Lower lobe of right lung (tissue), 2 donors: ENCODE measurements at regions not wholly inside any gene's neighbourhood (a gene's known extent, or its start where the extent isn't known, plus 50 kb on each side); places are given as distances from the start of the nearest gene placed in this dataset.

Experiments
- ATAC-seq, 2 donors: fragments of 200-7000 bp; cut with Tn5 transposase; one replicate each; pipeline ENCODE4 v1.9.1; 2020 to 2022; ENCODE audit warnings: mild to moderate bottlenecking in 2 of 2, moderate library complexity in 2 of 2
- DNase-seq: peaks from one replicate; pipeline ENCODE4 v3.0.0-alpha.2; 2020
- H3K27ac ChIP-seq: fragments of 200-600 bp; one replicate; pipeline ENCODE4 v1.8.0; 2022
- H3K27me3 ChIP-seq: fragments of 200-600 bp; one replicate; pipeline ENCODE4 v1.8.0; 2022; ENCODE audit warnings: low read depth
- H3K36me3 ChIP-seq: fragments of 200-600 bp; one replicate; pipeline ENCODE4 v1.8.0; 2022; ENCODE audit warnings: mild to moderate bottlenecking
- H3K4me1 ChIP-seq: fragments of 200-600 bp; one replicate; pipeline ENCODE4 v1.8.0; 2022
- H3K4me3 ChIP-seq: fragments of 200-600 bp; one replicate; pipeline ENCODE4 v1.8.0; 2022; ENCODE audit warnings: mild to moderate bottlenecking
- H3K9me3 ChIP-seq: fragments of 200-600 bp; one replicate; pipeline ENCODE4 v1.8.0; 2022
- CTCF ChIP-seq: fragments of 200-600 bp; IDR thresholded peaks from one replicate; pipeline ENCODE4 v1.8.0; 2022; ENCODE audit warnings: antibody characterized with exemption, mild to moderate bottlenecking
- intact Hi-C: fragments of 100-400 bp; cut with DNase I; formaldehyde crosslinking; loops from one replicate; pipeline ENCODE4 v1.11.0; 2022
- donor health status: DM: no; HTN: yes; CAD: no; lungs with severe emphysema.

DNA sequence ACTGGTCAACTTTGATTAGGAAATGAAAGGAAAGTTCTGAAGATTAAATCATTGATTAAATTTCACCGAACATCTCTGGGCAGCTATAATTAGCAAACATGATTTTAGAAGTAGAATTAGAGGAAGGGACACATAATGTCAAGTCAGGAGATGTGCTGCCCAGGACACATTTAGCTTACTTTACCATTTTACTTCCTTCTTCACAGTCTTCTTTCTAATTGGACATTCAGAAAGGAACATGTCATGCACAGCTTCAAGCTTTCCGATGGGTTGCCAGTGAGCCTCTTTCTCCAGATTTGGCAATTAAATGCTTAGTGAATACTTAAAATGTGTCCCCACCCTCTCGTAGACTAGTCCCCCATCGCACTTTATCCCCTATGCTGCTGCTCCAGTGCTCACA, 234.7 kb downstream of the FAM76B start:
- no peak for DNase-seq
- intact Hi-C loops, result no loop called here
- no peak for ATAC-seq
- Histone ChIP-seq H3K27me3 (no peaks in the 10 kb centered on the region), H3K9me3 (no peaks in the 10 kb centered on the region), H3K4me1 (no peaks in the 10 kb centered on the region), H3K27ac (no peak overlapping the region), H3K36me3 (no peaks in the 10 kb centered on the region), H3K4me3 (no peak overlapping the region)
- TF ChIP-seq CTCF, result no peak

GRCh38 chr11:95549301-95549700, 240.3 kb downstream of the FAM76B start:
- no peaks in the 10 kb centered on the region for H3K36me3 ChIP-seq
- H3K4me1 ChIP-seq, result no peaks in the 10 kb centered on the region
- no peaks in the 10 kb centered on the region for H3K27me3 ChIP-seq
- no peak for DNase-seq
- H3K9me3 ChIP-seq, result no peaks in the 10 kb centered on the region
- no peak overlapping the region for H3K27ac ChIP-seq
- TF ChIP-seq CTCF, result no peak
- no peak overlapping the region for H3K4me3 ChIP-seq
- intact Hi-C loops, result no loop called here
- ATAC-seq, result no peak

DNA sequence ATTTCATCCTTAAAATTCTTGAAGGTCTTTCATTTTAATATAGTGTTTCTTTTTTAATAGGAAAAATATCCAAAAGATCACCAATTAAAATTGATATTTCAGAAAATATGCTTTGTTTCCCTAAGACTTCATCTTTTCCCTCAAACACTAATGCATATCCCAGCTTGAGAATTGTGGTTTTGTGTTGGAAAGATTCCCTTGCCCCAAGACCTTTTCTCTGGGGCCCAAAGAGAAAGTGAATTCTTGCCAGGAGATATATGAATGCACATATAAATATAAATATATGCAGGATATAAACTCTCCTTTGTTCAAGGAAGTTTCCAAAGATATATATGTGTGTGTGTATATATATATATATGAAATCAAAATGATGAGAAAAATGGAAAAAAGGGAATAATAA, 241.2 kb downstream of the FAM76B start:
- no peak overlapping the region for H3K27ac ChIP-seq
- H3K27me3 ChIP-seq, result no peaks in the 10 kb centered on the region
- H3K4me3 ChIP-seq, result no peak overlapping the region
- DNase-seq (no peak), ATAC-seq (no peak)
- intact Hi-C loops, result no loop called here
- no peak for TF ChIP-seq CTCF
- no peaks in the 10 kb centered on the region for H3K36me3 ChIP-seq
- H3K9me3 ChIP-seq, result no peaks in the 10 kb centered on the region
- no peaks in the 10 kb centered on the region for H3K4me1 ChIP-seq

DNA sequence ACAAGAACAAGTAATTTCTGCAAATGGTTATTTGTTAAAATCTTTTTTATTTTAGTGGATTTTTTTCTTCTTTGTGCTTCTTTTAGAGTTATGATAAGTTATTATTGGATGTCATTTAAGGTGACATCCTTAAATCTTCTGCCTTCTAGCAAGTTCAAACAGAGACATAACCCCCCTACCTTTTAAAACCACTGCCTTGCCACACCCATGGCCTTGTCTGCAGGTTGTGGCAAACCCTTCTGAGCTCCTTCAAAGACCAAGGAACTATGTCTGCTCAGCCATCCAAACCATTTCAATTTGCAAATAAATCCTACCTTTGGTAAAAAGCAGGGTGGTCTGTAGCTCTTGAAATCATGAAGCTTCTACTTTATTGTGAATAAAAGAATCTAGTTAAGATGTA, 241.6 kb downstream of the FAM76B start:
- TF ChIP-seq CTCF, result no peak
- Histone ChIP-seq H3K27me3 (no peaks in the 10 kb centered on the region), H3K4me3 (no peak overlapping the region), H3K9me3 (no peaks in the 10 kb centered on the region), H3K36me3 (no peaks in the 10 kb centered on the region), H3K4me1 (no peaks in the 10 kb centered on the region), H3K27ac (no peak overlapping the region)
- ATAC-seq, result no peak
- intact Hi-C loops, result no loop called here
- DNase-seq, result no peak

- TF ChIP-seq CTCF, result no peak
- Histone ChIP-seq H3K4me1 (no peaks in the 10 kb centered on the region), H3K4me3 (no peak overlapping the region), H3K27me3 (no peaks in the 10 kb centered on the region), H3K9me3 (no peaks in the 10 kb centered on the region), H3K36me3 (no peaks in the 10 kb centered on the region), H3K27ac (no peak overlapping the region)
- intact Hi-C loops, result no loop called here
- DNase-seq, result no peak
- no peak for ATAC-seq
These were observed 242.4 kb downstream of the FAM76B start for GRCh38 chr11:95547186-95547585.
